H1 (cell line): ENCODE measurements at regions not wholly inside any gene's neighbourhood (a gene's known extent, or its start where the extent isn't known, plus 50 kb on each side); places are given as distances from the start of the nearest gene placed in this dataset.

ENCODE experiments used
- SIRT6 ChIP-seq: IDR thresholded peaks from one replicate; pipeline ENCODE4 v1.7.1; 2012; ENCODE audit warnings: low read length, inconsistent platforms
- SP2 ChIP-seq: IDR thresholded peaks from 2 replicates; pipeline ENCODE4 v1.6.1; 2012; ENCODE audit warnings: mild to moderate bottlenecking, low read length, inconsistent platforms
- USF2 ChIP-seq: IDR thresholded peaks from 2 replicates; pipeline ENCODE4 v1.6.1; 2011; ENCODE audit warnings: low read length, improper control_type of control experiment

- TF ChIP-seq USF2 = no peak
- no peak for TF ChIP-seq SIRT6
- no peak for TF ChIP-seq SP2
These were observed 405.0 kb downstream of the SHISA9 start (continued) for GRCh38 chr16:13306161-13306995.
